NCI-H1417 treated with DMSO at 0.1 percent for 48 hours (cell line): ENCODE measurements at regions not wholly inside any gene's neighbourhood (a gene's known extent, or its start where the extent isn't known, plus 50 kb on each side); places are given as distances from the start of the nearest gene placed in this dataset.
"Not testable (repeated sequence)": the region's sequence is repeated elsewhere in the genome, so short reads cannot be mapped to it uniquely, and the experiment has no call there.

Experiments used
- DNase-seq: peaks from one replicate; lab custom pipeline; 2025; lab: John Stamatoyannopoulos, UW

GRCh38 chr18:11464129-11464528 is 145.3 kb upstream of the SLC35G4 start:
- no peak for DNase-seq

- DNase-seq, result no peak
Observed at GRCh38 chr18:11458447-11458846, 150.9 kb upstream of the SLC35G4 start.

GRCh38 chr18:11457853-11458252 is 151.5 kb upstream of the SLC35G4 start:
- DNase-seq, result not testable (repeated sequence)

- no peak for DNase-seq
Observed at GRCh38 chr18:11454040-11454439, 155.4 kb upstream of the SLC35G4 start.

- DNase-seq, result not testable (repeated sequence)
Observed at GRCh38 chr18:11444169-11444568, 165.2 kb upstream of the SLC35G4 start.

GRCh38 chr18:11437046-11437445 is 172.3 kb upstream of the SLC35G4 start:
- no peak for DNase-seq

GRCh38 chr18:11432360-11432811 is 177.0 kb upstream of the SLC35G4 start:
- DNase-seq, result no peak

- no peak for DNase-seq
Observed at GRCh38 chr18:11429876-11430275, 179.5 kb upstream of the SLC35G4 start.

GRCh38 chr18:11425211-11425610 is 184.2 kb upstream of the SLC35G4 start:
- DNase-seq, result no peak

GRCh38 chr18:11419338-11419737 is 190.1 kb upstream of the SLC35G4 start:
- DNase-seq, result no peak

- DNase-seq, result no peak
Observed at GRCh38 chr18:11412811-11413210, 196.6 kb upstream of the SLC35G4 start.

GRCh38 chr18:11411048-11411447 is 198.3 kb upstream of the SLC35G4 start:
- DNase-seq, result no peak

- no peak for DNase-seq
Observed at GRCh38 chr18:11408555-11409065, 200.8 kb upstream of the SLC35G4 start.

- DNase-seq, result no peak
Observed at GRCh38 chr18:11407940-11408339, 201.5 kb upstream of the SLC35G4 start.

- no peak for DNase-seq
Observed at GRCh38 chr18:11405804-11406203, 203.6 kb upstream of the SLC35G4 start.

GRCh38 chr18:11400703-11401102 is 208.7 kb upstream of the SLC35G4 start:
- no peak for DNase-seq

GRCh38 chr18:11398625-11399024 is 210.8 kb upstream of the SLC35G4 start:
- no peak for DNase-seq

- DNase-seq, result no peak
Observed at GRCh38 chr18:11392980-11393885, 216.2 kb upstream of the SLC35G4 start.

- DNase-seq, result no peak
Observed at GRCh38 chr18:11392292-11392691, 217.1 kb upstream of the SLC35G4 start.

- DNase-seq, result no peak
Observed at GRCh38 chr18:11391661-11392060, 217.7 kb upstream of the SLC35G4 start.

- DNase-seq, result no peak
Observed at GRCh38 chr18:11388755-11389680, 220.4 kb upstream of the SLC35G4 start.

- no peak for DNase-seq
Observed at GRCh38 chr18:11387880-11388279, 221.5 kb upstream of the SLC35G4 start.
